HUDEP-2 (cell line): ENCODE measurements at regions not wholly inside any gene's neighbourhood (a gene's known extent, or its start where the extent isn't known, plus 50 kb on each side); places are given as distances from the start of the nearest gene placed in this dataset.
"Not testable (repeated sequence)": the region's sequence is repeated elsewhere in the genome, so short reads cannot be mapped to it uniquely, and the experiment has no call there.

Experiments used
- DNase-seq, 76 experiments: peaks; one replicate each; lab custom pipeline; 2025; ENCODE audit not compliant: unreplicated experiment in 76 of 76; lab: John Stamatoyannopoulos, UW

DNA sequence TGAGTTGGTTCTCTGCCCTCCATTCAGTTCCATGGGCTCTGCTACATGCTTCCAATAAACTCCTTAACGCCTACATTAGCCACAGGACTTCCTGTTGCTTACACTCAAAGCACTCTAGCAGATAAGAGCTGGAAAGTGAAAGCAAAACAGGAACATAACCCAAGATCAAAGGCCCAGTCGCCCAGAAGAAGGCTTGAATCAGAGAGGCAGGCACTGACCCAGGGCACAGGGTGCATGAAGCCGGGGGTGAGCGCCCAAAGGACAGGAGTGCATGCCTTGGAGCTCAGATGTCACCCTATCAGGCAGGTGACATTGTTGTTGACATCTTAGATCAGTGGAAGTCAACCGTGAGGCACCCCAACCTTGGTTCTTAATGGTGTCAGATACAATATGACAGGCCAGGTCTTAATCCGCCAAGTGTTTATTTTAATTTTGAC lies 235.1 kb downstream of the UACA start:
- peak in 6 of 76 experiments; percentile 4 to 29 (median 12) for DNase-seq

DNA sequence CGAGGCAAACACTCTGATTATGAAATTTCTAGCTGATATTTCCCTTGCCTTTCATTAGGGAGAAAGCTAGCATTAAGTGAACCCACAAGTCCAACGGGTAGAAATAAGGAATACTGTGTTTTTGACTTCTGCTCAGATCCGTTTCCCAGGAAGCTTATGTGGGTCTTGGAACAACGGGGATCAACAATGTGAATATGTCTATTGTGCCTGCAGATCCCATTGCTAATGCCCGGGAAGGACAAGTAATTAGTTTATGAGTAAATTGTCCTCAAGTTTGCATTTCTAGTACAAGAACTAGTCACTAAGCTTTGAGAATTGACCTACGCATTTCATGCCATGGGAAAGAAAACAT lies 236.4 kb downstream of the UACA start:
- no peak for DNase-seq

DNA sequence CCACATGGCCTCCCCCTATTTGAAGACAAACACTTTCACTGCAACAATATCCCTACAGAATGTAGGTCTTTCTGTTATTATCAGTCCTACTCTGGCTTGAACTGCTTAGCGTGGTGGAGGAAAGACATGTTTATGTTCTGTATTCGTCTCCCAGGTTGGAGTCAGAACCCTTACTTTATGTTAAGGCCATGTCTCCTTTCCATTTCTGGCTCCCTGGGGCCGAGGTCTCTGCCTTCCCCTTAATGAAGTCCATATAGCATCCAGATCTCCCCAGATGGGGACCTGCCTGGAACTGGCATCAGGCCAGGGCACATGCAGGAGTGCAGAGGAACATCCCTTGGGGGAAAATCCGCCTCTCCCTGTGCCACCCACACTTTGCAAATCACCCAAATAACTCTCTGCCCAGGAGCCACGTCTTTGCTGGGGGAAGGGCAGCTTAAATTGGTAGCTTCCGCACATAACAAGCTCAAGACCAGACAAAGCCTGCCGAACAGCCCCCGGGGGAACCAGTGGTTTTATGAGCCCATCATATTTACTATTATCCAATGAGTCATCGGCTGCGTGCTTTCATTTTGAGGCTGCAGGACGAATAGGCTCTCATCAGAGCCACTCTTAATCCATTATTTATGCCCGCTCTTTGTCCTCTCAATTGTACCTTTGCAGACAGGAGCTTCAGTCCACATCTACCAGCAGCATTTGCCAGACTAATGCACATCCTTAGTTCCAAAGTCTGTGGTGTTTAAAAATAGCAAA lies 237.0 kb downstream of the UACA start:
- no peak for DNase-seq

DNA sequence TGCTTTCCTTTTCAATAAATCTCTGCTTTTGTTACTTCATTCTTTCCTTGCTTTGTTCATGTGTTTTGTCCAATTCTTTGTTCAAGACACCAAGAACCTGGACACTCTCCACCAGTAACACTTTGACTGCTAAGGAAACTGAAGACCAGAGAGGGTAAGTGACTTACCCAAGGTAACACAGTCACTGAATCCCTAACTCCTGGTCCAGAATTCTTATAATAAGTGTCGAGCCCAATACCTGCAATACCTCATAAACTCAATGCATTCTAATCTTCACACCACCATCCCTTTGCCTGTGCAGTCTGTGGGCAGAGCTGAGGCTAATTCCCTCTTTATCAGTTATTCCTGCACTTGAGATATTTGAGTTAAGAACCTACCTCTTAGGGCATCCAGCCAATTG lies 237.8 kb downstream of the UACA start:
- no peak for DNase-seq

DNA sequence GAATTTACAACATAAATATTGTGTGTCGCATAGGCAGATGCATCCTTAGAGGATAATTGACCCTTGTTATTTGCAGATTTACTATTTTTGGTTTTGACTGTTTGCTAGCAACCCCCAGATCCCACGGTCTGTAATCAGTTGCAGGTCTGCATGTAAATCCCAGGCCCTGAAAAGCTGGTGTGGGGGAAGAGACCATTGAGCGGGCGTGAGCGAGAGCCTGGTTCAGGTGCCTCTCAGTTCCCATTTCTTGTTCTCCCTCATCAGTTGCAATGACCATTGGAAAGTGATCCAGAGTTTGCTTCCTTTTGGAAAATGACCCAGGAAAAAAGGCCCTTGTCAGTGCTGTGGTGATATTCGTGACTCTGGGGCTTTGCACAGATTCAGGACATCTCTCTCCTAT lies 238.9 kb downstream of the UACA start:
- DNase-seq: no peak

DNA sequence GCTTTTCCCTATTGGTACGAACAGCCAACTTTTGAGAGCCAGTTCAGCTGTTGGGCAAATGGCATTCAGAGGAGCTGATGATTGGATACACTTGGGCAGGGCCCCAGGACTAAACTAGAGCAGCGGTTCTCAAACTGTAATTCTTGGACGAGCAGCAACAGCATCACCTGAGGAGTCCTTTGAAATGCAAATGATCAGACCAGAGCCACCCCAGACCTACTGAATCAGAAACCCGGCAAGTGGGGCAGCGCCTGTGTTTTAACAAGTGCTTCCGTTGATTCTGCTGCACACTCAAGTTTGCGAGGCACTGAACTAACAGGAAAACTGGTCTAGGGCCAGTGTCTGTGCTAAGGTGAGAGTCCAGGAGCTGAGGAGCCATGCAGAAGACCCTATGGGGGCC lies 239.7 kb downstream of the UACA start:
- DNase-seq: no peak

DNA sequence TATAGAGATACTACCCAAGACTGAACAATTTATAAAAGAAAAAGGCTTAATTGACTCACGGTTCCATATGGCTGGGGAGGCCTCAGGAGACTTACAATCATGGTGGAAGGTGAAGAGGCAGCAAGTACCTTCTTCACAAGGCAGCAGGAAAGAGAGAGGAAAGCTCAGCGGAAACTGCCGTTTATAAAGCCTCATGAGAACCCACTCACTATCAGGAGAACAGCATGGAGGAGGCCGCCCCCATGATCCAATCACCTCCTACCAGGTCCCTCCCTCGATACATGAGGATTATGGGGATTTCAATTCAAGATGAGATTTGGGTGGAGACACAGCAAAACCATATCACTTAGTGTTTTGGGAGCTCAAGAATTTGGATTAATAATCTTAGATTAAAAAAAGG lies 240.2 kb downstream of the UACA start:
- DNase-seq: no peak

DNA sequence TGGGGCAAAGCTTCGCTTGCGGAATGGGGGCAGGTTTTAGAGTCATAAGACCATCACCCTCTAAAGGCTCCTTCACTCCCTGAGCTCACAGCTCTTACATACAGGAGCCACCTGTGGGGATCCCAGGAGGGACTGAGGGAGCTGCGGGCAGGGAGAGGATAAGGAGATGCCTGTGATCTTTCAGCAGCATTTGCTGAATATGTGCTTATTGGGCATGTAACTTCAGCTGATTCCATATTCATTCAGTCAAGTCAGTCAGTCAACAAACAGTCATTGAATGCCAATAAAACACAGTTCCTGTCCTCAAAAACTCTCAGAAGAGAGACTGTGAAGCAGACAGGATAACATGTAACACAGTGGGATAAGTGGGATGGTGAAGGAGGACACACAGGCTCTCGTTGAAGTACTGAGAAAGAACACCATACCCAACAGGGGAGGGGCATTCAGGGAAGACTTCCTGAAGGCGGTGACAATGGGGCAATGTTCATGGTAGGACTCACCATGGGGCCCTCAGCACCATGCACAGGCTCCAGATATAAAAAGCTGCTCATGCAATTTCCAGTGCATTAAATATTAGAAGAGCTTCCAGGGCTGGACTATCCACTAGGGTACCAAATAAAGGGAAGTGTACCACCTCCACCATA lies 240.9 kb downstream of the UACA start:
- DNase-seq: no peak

DNA sequence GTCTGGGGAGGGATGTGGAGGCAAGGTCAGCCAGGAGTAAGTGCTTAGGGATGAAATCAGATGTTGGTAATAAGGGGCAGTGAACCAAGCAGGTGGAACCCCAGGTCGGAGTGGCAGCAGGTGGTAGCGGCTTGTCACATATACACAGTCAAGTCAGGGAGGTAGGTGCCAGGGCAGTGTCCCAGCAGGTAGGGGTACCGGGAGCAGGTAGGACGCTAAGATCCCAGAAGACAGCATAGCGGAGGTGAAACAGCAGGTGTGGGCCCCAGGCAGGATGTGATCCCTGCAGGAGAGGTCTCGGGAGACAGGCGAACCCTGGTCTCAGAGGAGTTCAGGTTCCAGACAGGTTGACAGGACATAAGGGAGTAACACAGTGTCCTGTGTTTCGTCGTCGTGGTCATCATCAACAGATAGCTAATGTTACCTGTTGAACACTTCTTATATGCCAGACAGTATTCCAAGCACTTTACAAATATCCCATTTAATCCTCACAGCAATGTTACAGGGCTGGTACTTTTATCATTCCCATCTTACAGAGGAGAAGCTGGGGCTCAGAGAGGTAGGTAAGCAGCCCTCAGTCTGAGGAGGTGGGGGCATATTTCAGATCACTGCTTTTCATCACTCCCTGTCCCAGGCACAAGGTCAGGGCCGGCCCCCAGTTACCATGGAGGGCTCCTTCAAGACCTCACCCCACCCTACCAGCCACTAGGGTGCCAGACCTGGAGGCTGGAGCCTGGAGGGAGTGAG lies 241.6 kb downstream of the UACA start:
- no peak for DNase-seq

DNA sequence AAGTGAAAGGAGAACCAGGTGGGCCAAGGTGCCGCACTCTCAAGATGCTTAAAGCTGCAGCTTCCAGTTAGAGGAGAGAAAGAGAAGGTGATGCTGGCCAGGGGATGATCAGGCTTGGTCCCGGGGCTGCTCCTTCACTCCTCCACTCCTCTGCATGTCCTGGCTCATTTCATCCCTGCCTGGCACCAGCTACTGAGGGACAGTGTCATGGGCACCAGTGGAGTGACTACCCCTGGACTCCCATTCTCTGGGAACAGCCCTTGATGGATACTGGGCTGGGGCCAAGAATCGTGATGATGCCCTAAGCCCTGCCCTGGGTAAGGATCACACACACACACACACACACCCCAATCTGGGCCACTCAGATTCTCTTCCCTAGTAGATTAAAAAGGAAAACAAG lies 243.7 kb downstream of the UACA start:
- no peak for DNase-seq

DNA sequence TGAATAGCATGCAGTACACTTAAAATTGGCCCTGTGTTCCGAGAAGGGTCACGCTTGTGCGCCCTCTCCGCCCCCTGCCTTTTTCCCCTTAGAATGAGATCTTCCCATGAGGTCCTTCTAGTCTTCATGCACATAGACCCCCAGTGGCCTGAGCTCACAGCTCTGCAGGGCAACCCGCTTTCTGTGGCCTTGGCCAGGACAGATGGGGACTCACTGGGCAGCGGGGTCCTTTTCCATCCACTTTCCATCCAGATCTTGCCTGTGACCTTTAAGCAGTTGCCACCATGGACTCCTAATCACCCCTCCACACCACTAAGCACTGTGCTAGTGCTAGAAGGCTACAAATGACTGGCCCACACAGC lies 244.4 kb downstream of the UACA start:
- DNase-seq: no peak

DNA sequence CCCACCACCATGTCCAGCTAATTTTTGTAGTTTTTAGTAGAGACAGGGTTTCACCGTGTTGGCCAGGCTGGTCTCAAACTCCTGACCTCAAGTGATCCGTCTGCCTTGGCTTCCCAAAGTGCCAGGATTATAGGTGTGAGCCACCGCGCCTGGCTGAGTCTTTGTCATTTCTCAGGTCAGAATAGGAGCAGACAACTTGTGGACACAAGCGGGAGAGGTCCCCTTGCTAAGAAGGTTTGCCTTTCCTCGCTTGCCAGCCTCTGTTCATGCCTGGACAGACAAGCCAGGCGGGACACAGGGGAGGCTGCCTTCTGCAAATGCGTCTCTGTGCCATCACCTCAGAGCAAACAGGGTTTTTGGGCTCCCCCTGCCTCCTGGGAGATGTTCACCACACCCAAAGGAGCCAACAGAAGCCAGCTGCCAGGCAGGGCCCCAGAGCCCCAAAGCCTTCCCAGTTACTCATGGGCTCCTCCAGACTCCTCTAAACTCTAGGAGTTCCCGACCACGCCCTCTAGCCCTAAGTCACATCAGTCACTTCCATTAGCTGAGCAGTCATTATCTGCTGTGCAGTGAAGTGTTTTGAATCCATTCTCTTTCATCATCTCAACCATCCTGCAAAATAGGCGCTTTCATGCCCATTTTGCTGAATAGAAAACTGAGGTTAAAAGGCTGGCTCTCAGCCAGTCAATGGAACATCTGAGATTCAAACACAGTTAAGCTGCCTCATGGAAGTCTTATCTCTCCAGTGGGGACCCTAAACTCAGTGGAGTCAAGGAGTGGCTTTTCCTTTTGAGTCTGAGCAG lies 245.0 kb downstream of the UACA start:
- DNase-seq: no peak

DNA sequence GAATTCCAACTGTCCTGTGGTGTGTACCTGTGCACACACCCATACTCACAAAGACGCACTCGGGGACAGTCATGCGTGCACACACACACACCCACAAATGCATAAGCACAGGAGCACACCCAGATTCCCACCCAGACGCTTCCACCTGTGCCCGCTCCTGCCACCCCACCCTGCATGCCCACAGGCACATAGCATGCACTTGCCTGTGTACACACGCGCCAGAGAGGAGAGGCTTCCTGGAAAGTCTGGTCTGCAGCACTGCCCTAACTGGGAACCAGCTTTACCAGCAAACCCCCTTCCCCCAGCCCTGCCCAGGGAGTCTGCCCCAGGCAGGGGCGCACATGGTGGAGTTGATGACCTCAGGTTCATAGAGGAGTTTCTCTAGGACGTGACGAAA lies 246.2 kb downstream of the UACA start:
- DNase-seq: no peak

DNA sequence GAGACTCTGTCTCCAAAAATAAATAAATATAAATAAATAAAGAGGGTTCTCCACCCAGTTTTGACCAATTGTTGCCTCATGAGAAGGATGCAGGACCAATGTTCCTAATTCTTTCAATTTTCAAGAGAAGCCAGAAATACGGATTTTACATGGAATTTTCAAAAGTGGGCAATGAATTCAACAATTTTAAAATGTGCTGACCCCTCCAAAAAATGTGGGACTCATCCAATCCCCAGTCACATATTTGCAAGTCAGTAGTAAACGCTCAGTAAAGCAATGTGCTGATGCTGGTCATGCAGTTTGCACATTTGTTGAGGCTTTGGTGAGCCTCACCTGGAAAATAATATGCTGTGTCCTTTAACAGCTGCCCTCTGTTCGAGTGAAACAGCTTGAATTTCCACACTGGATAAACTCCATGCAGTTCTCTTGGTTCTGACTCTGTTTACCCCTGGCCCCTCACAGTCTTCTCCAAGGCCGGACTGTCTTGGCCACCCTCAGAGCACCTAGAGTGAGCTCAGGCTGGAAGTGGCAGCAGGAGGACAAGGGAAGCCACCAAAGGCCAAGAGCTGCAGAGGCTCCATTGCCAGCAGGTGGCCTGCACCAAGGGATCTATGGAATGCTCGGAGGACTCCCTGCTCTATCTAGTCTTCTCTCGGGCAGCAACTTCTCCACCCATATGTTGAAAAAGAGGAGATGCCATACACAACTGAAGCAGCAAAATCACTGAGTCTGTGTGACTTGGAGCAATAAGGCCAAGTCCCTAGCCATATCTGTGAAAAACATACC lies 246.8 kb downstream of the UACA start:
- no peak for DNase-seq

DNA sequence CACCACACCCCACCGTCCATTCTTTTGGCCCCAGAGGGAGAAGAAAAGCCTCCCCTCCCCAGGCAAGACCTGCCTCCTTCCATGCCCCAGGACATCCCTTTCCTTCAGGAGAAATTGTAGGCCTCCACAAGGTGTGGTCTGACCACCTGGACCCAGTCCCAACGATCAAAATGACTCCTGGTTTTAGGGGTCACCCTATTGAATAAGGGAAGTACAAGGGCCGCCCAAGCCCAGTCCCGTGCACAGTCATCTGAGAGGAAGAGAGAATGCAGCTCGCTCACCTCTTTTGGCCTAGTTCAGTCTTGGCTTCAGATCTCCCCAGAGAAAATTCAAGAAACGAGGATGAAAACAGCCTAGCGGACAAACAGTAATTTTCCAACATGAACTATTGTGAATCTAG lies 249.1 kb downstream of the UACA start:
- no peak for DNase-seq

DNA sequence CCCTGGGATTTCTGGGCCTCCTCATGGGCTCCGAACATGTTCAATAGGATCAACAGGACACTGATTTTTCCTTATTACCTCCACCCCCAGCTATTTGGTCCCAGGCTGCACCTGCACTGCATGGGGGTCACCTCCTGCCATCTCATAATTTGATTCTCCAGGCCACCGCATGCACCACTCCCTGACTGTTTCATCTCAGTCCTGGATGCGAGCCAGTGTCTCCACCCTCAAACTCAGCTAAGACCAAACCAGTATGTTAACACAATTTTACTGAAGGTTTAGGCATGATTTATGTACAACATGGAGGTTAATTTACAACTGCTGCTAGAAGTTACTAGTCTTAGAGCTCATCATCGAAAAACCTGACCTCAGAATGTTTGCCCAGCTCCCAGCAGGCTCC lies 249.5 kb downstream of the UACA start:
- peak in 2 of 76 experiments; percentile 1 to 4 for DNase-seq

DNA sequence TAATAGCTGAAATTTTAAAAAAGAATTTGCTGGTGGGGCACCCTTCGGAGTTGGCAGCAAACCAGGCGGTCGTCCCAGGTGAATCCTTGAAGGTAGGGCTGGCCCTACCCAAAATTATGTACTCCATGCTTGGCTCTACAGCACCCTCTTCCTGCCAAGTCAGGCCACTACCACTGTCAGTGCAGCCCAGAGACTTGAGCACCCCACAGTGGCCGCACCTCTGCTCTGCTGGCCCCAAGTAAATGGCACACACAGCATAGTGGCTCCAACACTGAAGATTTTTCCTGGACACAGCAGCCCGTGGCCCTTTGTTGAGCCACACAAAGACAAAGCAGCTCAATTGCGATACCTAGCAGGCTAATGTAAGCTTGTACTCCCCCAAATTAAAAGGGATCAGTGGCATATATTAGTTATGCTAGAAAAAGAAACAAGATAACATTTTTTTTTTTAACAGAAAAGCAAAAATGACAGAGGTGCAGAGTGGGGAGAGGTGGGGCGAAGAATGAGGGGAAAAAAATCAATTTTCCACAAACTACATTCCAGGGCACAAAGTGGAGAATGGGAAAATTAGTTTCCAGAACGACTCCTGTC lies 250.5 kb downstream of the UACA start:
- peak in 65 of 76 experiments; percentile 5 to 79 (median 39) for DNase-seq

DNA sequence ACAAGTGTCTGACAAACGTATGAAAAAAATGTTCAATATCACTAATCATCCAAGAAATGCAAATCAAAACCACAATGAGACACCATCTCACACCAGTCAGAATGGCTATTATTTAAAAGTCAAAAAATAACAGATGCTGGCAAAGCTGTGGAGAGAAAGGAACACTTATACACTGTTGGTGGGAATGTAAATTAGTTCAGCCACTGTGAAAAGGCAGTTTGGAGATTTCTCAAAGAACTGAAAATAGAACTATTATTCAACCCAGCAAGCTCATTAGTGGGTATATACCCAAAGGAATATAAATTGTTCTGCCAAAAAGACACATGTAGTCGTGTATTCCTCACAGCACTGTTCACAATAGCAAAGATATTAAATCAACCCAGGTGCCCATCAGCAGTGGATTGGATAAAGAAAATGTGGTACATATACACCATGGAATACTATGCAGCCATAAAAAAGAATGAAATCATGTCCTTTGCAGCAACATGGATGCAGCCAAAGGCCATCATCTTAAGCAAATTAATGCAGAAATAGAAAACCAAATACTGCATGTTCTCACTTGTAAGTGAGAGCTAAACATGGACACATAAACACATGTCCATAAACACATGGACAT lies 251.3 kb downstream of the UACA start:
- DNase-seq: not testable (repeated sequence)

DNA sequence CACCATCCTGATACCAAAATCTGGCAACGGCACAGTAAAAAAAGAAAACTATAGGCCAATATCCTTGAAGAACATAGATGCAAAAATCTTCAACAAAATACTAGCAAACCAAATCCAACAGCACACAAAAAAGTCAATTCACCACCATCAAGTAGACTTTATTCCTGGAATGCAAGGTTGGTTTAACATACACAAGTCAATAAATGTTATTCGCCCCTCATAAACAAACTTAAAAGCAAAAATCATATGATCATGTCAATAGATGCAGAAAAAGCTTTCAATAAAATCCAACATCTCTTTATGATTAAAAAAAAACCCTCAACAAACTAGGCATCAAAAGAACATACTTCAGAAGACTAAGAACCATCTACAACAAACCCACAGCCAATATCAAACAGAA lies 252.9 kb downstream of the UACA start:
- DNase-seq: no peak

DNA sequence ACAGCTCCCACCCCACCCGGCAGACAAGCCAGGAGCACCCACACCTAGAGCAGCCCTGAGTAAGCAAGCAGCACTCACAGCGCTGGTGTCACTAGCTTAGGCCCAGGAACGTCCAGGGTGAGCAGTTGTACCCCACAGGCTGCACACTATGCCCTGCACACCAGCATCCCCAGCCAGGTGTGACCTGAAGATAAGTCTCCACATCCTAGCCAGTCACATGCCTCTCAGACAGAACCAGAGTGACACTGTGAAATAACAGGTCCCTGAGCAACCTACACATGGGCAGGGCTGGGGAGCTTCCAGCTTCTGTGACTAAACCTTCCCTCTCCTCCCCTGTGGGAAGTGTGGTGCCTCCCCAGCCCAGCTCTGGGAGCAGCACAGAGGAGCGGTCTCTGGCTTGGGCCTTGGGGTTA lies 253.6 kb downstream of the UACA start:
- no peak for DNase-seq
